Activated CD4-positive, alpha-beta T cell treated with anti-CD3 and anti-CD28 coated beads for 36 hours (primary cell): ENCODE measurements at regions not wholly inside any gene's neighbourhood (a gene's known extent, or its start where the extent isn't known, plus 50 kb on each side); places are given as distances from the start of the nearest gene placed in this dataset.

ENCODE experiments used
- ATAC-seq: fragments of 200-7000 bp; cut with Tn5 transposase; one replicate; pipeline ENCODE4 v1.10.0; 2021; ENCODE audit warnings: mild to moderate bottlenecking, moderate library complexity
- CTCF ChIA-PET: fragments of 350-600 bp; sonication (Branson Sonifier 250); formaldehyde crosslinking; loops from one replicate; lab custom pipeline; 2021; ENCODE audit warnings: antibody characterized with exemption; lab: Charles Lee
- POLR2A ChIA-PET: fragments of 350-600 bp; sonication (Branson Sonifier 250); formaldehyde crosslinking; loops from one replicate; lab custom pipeline; 2021; ENCODE audit warnings: antibody characterized with exemption, inconsistent platforms; lab: Charles Lee
- DNase-seq: peaks from one replicate; pipeline ENCODE4 v3.0.0-alpha.2; 2020
- H3K27ac Mint-ChIP-seq: one replicate; pipeline ENCODE4 v1.8.0; 2021; ENCODE audit warnings: mixed read lengths
- H3K27me3 Mint-ChIP-seq: one replicate; pipeline ENCODE4 v1.8.0; 2021; ENCODE audit warnings: mixed read lengths
- H3K36me3 Mint-ChIP-seq: one replicate; pipeline ENCODE4 v1.8.0; 2021; ENCODE audit warnings: low read depth, mixed read lengths
- H3K4me1 Mint-ChIP-seq: one replicate; pipeline ENCODE4 v1.8.0; 2021; ENCODE audit warnings: mixed read lengths
- H3K4me3 Mint-ChIP-seq: one replicate; pipeline ENCODE4 v1.8.0; 2021; ENCODE audit warnings: mild to moderate bottlenecking, moderate library complexity, mixed read lengths
- H3K9me3 Mint-ChIP-seq: one replicate; pipeline ENCODE4 v1.8.0; 2021; ENCODE audit warnings: low read depth, mixed read lengths
- intact Hi-C, 2 experiments: fragments of 100-400 bp; cut with DNase I in 1 of 2; cut with micrococcal nuclease in 1 of 2; formaldehyde crosslinking; loops; one replicate each; pipeline versions ENCODE4 v1.14.2 to v1.15.1; 2022 to 2024; cut with DNase I, micrococcal nuclease

DNA sequence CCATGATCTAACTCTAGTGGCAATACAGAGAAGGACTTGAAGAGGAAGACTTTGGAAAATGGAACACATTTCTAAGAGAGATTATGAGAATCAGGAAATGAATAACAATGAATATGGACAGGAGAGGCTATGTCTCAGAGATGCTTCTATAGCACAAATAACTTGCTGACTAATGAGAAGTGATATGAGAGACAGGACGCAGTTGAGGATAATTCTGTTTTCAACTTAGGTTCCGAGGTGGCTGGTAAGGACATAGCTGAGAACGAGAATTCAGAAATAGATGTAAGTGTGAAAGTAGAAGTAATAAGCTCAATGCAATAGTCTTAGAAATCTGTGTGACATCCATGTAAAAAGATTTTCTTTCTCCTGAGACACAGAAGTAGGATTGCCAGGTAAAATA lies 358.1 kb upstream of the GRAMD2B start:
- peaks cover 2% of the 10 kb centered on the region for H3K9me3 Mint-ChIP-seq
- DNase-seq (no peak), ATAC-seq (no peak)
- no peaks in the 10 kb centered on the region for H3K27me3 Mint-ChIP-seq
- no peaks in the 10 kb centered on the region for H3K4me1 Mint-ChIP-seq
- intact Hi-C loops: no loop called here
- no peak overlapping the region for H3K4me3 Mint-ChIP-seq
- no peaks in the 10 kb centered on the region for H3K36me3 Mint-ChIP-seq
- CTCF ChIA-PET: no interaction called here
- POLR2A ChIA-PET: no interaction called here
- H3K27ac Mint-ChIP-seq: no peak overlapping the region

DNA sequence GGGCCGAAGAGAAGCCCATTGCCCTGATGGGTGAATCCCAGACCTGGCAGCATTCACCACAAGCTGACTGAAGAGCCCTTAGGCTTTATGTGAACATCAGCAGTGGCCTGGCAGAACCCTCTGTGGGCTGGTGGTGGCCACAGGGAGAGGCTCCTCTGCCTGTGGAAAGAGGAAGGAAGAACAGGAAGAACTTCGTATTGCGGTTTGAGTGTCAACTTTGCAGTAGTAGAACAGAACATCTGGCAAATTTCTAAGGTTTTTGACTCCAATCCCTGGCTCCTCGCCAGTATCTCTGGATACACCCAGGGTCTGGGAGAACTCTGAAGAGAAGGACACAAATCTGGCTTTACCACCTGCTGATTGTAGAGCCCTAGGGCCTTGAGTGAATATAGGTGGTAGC lies 356.4 kb upstream of the GRAMD2B start:
- H3K4me3 Mint-ChIP-seq: no peak overlapping the region
- DNase-seq (no peak), ATAC-seq (no peak)
- intact Hi-C loops: no loop called here
- peaks cover 6% of the 10 kb centered on the region for H3K9me3 Mint-ChIP-seq
- H3K36me3 Mint-ChIP-seq: no peaks in the 10 kb centered on the region
- no peaks in the 10 kb centered on the region for H3K27me3 Mint-ChIP-seq
- CTCF ChIA-PET: no interaction called here
- POLR2A ChIA-PET: no interaction called here
- no peak overlapping the region for H3K27ac Mint-ChIP-seq
- no peaks in the 10 kb centered on the region for H3K4me1 Mint-ChIP-seq

DNA sequence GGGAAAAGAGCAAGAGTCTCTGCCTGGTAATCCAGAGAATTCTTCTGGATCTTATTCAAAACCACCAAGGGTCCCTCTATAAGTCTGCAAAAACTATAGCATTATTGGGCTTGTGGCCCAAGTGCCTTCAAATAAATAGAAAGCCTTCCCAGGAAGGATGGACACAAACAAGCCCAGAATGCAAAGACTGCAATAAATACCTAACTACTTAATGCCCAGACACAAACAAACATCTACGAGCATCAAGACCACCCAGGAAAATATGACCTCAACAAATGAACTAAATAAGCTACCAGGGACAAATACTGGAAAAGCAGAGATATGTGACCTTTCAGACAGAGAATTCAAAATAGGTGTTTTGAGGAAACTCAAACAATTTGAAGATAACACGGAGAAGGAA lies 355.8 kb upstream of the GRAMD2B start:
- ChIA-PET CTCF (no interaction called here), POLR2A (no interaction called here)
- DNase-seq: no peak
- intact Hi-C loops: no loop called here
- H3K36me3 Mint-ChIP-seq: no peaks in the 10 kb centered on the region
- H3K9me3 Mint-ChIP-seq: peaks cover 9% of the 10 kb centered on the region
- H3K27ac Mint-ChIP-seq: no peak overlapping the region
- no peak for ATAC-seq
- H3K4me3 Mint-ChIP-seq: no peak overlapping the region
- H3K4me1 Mint-ChIP-seq: no peaks in the 10 kb centered on the region
- H3K27me3 Mint-ChIP-seq: no peaks in the 10 kb centered on the region

- POLR2A ChIA-PET: no interaction called here
- Mint-ChIP-seq H3K4me1 (no peaks in the 10 kb centered on the region), H3K36me3 (no peaks in the 10 kb centered on the region), H3K27ac (no peak overlapping the region), H3K4me3 (no peak overlapping the region), H3K9me3 (peaks cover 16% of the 10 kb centered on the region), H3K27me3 (no peaks in the 10 kb centered on the region)
- DNase-seq (no peak), ATAC-seq (no peak)
- intact Hi-C loops: no loop called here
- CTCF ChIA-PET: no interaction called here
Observed at GRCh38 chr5:126069329-126069728, 353.9 kb upstream of the GRAMD2B start.

GRCh38 chr5:126070481-126070880 lies 352.7 kb upstream of the GRAMD2B start:
- DNase-seq (no peak), ATAC-seq (no peak)
- Mint-ChIP-seq H3K4me1 (no peaks in the 10 kb centered on the region), H3K4me3 (no peak overlapping the region), H3K27ac (no peak overlapping the region), H3K27me3 (no peaks in the 10 kb centered on the region), H3K9me3 (peaks cover 16% of the 10 kb centered on the region), H3K36me3 (no peaks in the 10 kb centered on the region)
- POLR2A ChIA-PET: no interaction called here
- intact Hi-C loops: no loop called here
- CTCF ChIA-PET: no interaction called here

- CTCF ChIA-PET: no interaction called here
Observed at GRCh38 chr5:126074538-126074937, 348.7 kb upstream of the GRAMD2B start.

DNA sequence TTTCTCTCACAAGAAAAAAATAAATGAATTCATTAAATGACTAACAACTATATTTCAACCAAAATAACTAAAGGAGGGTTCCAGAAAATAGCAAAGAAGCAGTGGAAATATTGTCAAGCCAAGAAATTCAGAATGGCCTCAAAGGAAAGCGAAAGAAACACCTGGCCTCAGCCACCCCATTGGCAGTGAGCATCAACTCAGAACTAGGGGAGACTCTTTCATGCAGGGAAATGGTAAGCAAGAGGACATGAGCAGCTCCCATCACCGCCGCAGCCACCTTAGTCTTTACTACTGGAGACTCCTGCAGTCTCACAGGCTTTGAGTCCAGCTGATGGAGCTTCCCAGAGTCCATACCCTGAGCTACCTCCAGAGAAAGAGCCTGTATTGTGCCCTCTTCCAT lies 343.9 kb upstream of the GRAMD2B start:
- peaks cover 8% of the 10 kb centered on the region for H3K9me3 Mint-ChIP-seq
- H3K27me3 Mint-ChIP-seq: no peaks in the 10 kb centered on the region
- intact Hi-C loops: no loop called here
- ATAC-seq: no peak
- ChIA-PET CTCF (no interaction called here), POLR2A (no interaction called here)
- H3K36me3 Mint-ChIP-seq: no peaks in the 10 kb centered on the region
- H3K4me3 Mint-ChIP-seq: no peak overlapping the region
- no peaks in the 10 kb centered on the region for H3K4me1 Mint-ChIP-seq
- H3K27ac Mint-ChIP-seq: no peak overlapping the region
- no peak for DNase-seq

More at GRCh38 chr5:126074538-126074937, 348.7 kb upstream of the GRAMD2B start:
- ATAC-seq (no peak), DNase-seq (no peak)
- POLR2A ChIA-PET: no interaction called here
- no peaks in the 10 kb centered on the region for H3K27me3 Mint-ChIP-seq
- intact Hi-C loops: no loop called here
- H3K9me3 Mint-ChIP-seq: peaks cover 16% of the 10 kb centered on the region
- no peaks in the 10 kb centered on the region for H3K4me1 Mint-ChIP-seq
- H3K4me3 Mint-ChIP-seq: no peak overlapping the region
- H3K36me3 Mint-ChIP-seq: no peaks in the 10 kb centered on the region
- H3K27ac Mint-ChIP-seq: no peak overlapping the region

GRCh38 chr5:126081209-126081608 lies 342.0 kb upstream of the GRAMD2B start:
- Mint-ChIP-seq H3K27ac (no peak overlapping the region), H3K4me1 (no peaks in the 10 kb centered on the region), H3K9me3 (peaks cover 10% of the 10 kb centered on the region), H3K36me3 (no peaks in the 10 kb centered on the region), H3K27me3 (no peaks in the 10 kb centered on the region), H3K4me3 (no peak overlapping the region)
- DNase-seq (no peak), ATAC-seq (no peak)
- ChIA-PET POLR2A (no interaction called here), CTCF (no interaction called here)
- intact Hi-C loops: no loop called here

DNA sequence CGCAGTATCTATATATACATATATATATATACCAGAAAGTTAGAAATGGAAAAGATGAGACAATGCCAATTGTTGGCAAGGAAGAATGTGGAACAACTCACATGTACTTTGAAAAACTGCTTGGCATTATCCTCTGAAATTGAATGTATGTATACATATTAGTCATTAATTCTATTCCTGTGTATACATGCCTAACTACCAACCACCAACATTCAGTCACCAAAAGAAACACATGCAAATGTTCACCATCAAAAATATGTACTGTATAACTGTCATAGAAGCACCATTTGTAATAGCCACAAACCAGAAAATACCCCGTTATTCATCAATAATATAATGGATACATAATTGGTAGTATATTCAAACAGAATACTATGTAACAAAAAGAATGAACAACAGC lies 330.2 kb upstream of the GRAMD2B start:
- ChIA-PET POLR2A (no interaction called here), CTCF (no interaction called here)
- ATAC-seq: no peak
- Mint-ChIP-seq H3K27me3 (no peaks in the 10 kb centered on the region), H3K4me3 (no peak overlapping the region), H3K4me1 (no peaks in the 10 kb centered on the region), H3K36me3 (no peaks in the 10 kb centered on the region), H3K27ac (no peak overlapping the region), H3K9me3 (peaks cover 4% of the 10 kb centered on the region)
- DNase-seq: no peak
- intact Hi-C loops: no loop called here

- no peaks in the 10 kb centered on the region for H3K27me3 Mint-ChIP-seq
- no peak overlapping the region for H3K27ac Mint-ChIP-seq
- POLR2A ChIA-PET: no interaction called here
- CTCF ChIA-PET: no interaction called here
- ATAC-seq: no peak
- H3K4me3 Mint-ChIP-seq: no peak overlapping the region
- peaks cover 4% of the 10 kb centered on the region for H3K9me3 Mint-ChIP-seq
- H3K4me1 Mint-ChIP-seq: no peaks in the 10 kb centered on the region
- H3K36me3 Mint-ChIP-seq: no peaks in the 10 kb centered on the region
- no peak for DNase-seq
- intact Hi-C loops: no loop called here
Observed at GRCh38 chr5:126093718-126094117, 329.5 kb upstream of the GRAMD2B start.

DNA sequence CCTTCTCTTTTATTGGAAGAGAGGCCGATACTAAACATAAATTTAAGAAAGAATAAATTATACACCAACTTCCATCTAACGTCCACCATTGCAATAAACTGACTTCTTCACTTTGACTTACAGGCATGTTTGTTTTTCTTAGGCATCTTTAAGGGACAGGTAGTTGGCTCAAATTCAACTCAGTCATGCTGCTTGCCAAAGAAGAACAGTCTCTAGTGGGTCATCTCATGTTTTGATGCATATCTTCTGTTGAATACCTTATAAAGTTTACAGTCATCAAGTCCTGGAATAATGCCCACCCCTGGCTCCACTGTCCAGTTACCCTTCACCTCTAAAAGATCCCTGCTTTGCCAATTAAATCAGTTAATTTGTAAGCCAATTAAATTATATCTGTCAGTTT lies 328.2 kb upstream of the GRAMD2B start:
- ChIA-PET CTCF (no interaction called here), POLR2A (no interaction called here)
- intact Hi-C loops: no loop called here
- DNase-seq: no peak
- Mint-ChIP-seq H3K4me1 (no peaks in the 10 kb centered on the region), H3K36me3 (no peaks in the 10 kb centered on the region), H3K27ac (no peak overlapping the region), H3K27me3 (no peaks in the 10 kb centered on the region), H3K4me3 (no peak overlapping the region), H3K9me3 (peaks cover 4% of the 10 kb centered on the region)
- no peak for ATAC-seq

DNA sequence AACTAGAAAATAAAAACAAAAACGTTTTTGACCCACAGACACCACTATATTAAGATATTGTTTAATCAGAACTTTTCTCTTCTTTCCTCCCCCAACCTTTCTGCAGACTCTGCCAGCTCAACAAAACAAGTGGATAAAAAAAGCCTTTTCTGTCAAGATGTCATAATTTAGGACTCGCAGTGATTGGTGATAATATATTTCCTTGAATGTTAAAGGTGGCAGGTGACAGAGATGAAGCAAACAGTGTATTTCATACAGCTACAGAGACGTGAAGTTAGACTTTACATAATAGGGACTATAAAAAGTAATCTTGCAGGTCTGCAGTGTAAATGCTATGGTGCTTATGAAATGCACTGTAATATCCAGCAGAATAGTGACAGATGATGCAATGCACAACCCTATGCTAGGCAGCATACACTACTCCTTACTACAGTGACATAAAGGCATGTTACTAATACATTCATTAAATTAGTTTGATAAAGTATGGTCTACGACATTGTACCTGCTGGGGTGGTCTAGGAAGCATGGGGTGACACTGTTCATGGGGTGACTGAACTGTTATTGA lies 326.7 kb upstream of the GRAMD2B start:
- ATAC-seq (no peak), DNase-seq (no peak)
- H3K4me3 Mint-ChIP-seq: no peak overlapping the region
- ChIA-PET POLR2A (no interaction called here), CTCF (no interaction called here)
- H3K36me3 Mint-ChIP-seq: no peaks in the 10 kb centered on the region
- intact Hi-C loops: no loop called here
- H3K27me3 Mint-ChIP-seq: no peaks in the 10 kb centered on the region
- no peaks in the 10 kb centered on the region for H3K4me1 Mint-ChIP-seq
- H3K9me3 Mint-ChIP-seq: peaks cover 1% of the 10 kb centered on the region
- no peak overlapping the region for H3K27ac Mint-ChIP-seq

- ChIA-PET CTCF (interaction anchor here (0.7 kb wide), 1 partner anchor 138 kb away, joined by 3 read pairs; no protein-coding TSS in a partner anchor), POLR2A (no interaction called here)
- intact Hi-C loops: no loop called here
- no peak overlapping the region for H3K4me3 Mint-ChIP-seq
- no peaks in the 10 kb centered on the region for H3K27me3 Mint-ChIP-seq
- H3K4me1 Mint-ChIP-seq: no peaks in the 10 kb centered on the region
- H3K27ac Mint-ChIP-seq: no peak overlapping the region
- no peak for ATAC-seq
- no peak for DNase-seq
- H3K9me3 Mint-ChIP-seq: peaks cover 1% of the 10 kb centered on the region
- no peaks in the 10 kb centered on the region for H3K36me3 Mint-ChIP-seq
Observed at GRCh38 chr5:126097876-126098275, 325.3 kb upstream of the GRAMD2B start.
